ENCODE measurements at regions not wholly inside any gene's neighbourhood (a gene's known extent, or its start where the extent isn't known, plus 50 kb on each side); places are given as distances from the start of the nearest gene placed in this dataset.

GRCh38 chr5:133665571-133665970 lies 53.2 kb upstream of the FSTL4 start:
- no peaks in the 10 kb centered on the region for H3K36me3 ChIP-seq (ENCODE audit: control insufficient read depth, insufficient read depth, low read length)
- no peaks in the 10 kb centered on the region for H3K9me3 ChIP-seq (ENCODE audit: control insufficient read depth, insufficient read depth, low read depth, low read length)
- no peaks in the 10 kb centered on the region for H3K79me2 ChIP-seq (ENCODE audit: control insufficient read depth, insufficient read depth, low read length)
- TF ChIP-seq EZH2 (IDR thresholded peaks at IDR 0.05; ENCODE audit: low read length, missing control alignments) (no peak), CTCF (conservative IDR thresholded peaks at IDR 0.05 in 1 of 2, IDR thresholded peaks at IDR 0.05 in 1 of 2; ENCODE audit: low read depth in 1 of 2, low read length in 2 of 2) (no peak)
- H3K4me3 ChIP-seq (replicated peaks in 1 of 4; ENCODE audit: control extremely low read depth in 1 of 4, insufficient read depth in 1 of 4, low read depth in 3 of 4, low read length in 4 of 4), result no peak overlapping the region
- no peak overlapping the region for H3K4me2 ChIP-seq (ENCODE audit: extremely low read depth, insufficient read depth, low read length)
- H3K27me3 ChIP-seq (ENCODE audit: control insufficient read depth, insufficient read depth, low read length), result no peaks in the 10 kb centered on the region
- no peak overlapping the region for H3K27ac ChIP-seq (ENCODE audit: insufficient read depth, low read length)
- H3K4me1 ChIP-seq (ENCODE audit: control insufficient read depth, extremely low read depth, insufficient read depth, low read length), result no peaks in the 10 kb centered on the region
- H2AFZ ChIP-seq (ENCODE audit: low read length), result no peak overlapping the region
- DNase-seq (ENCODE audit: low read depth in 2 of 2), result no peak
- no peaks in the 10 kb centered on the region for H4K20me1 ChIP-seq (ENCODE audit: control insufficient read depth, extremely low read depth, insufficient read depth, low read length)
- H3K9ac ChIP-seq (ENCODE audit: insufficient read depth, low read length), result no peak overlapping the region

GRCh38 chr5:133664422-133664821 lies 52.1 kb upstream of the FSTL4 start:
- no peaks in the 10 kb centered on the region for H3K27me3 ChIP-seq (ENCODE audit: control insufficient read depth, insufficient read depth, low read length)
- no peak overlapping the region for H2AFZ ChIP-seq (ENCODE audit: low read length)
- H3K36me3 ChIP-seq (ENCODE audit: control insufficient read depth, insufficient read depth, low read length), result no peaks in the 10 kb centered on the region
- H3K4me3 ChIP-seq (replicated peaks in 1 of 4; ENCODE audit: control extremely low read depth in 1 of 4, insufficient read depth in 1 of 4, low read depth in 3 of 4, low read length in 4 of 4), result no peak overlapping the region
- peak in 1 of 2 donors; percentile 60 for DNase-seq (ENCODE audit: low read depth in 2 of 2)
- H3K4me2 ChIP-seq (ENCODE audit: extremely low read depth, insufficient read depth, low read length), result no peak overlapping the region
- H4K20me1 ChIP-seq (ENCODE audit: control insufficient read depth, extremely low read depth, insufficient read depth, low read length), result no peaks in the 10 kb centered on the region
- no peak overlapping the region for H3K27ac ChIP-seq (ENCODE audit: insufficient read depth, low read length)
- H3K9ac ChIP-seq (ENCODE audit: insufficient read depth, low read length), result no peak overlapping the region
- H3K9me3 ChIP-seq (ENCODE audit: control insufficient read depth, insufficient read depth, low read depth, low read length), result no peaks in the 10 kb centered on the region
- no peak for TF ChIP-seq CTCF (conservative IDR thresholded peaks at IDR 0.05 in 1 of 2, IDR thresholded peaks at IDR 0.05 in 1 of 2; ENCODE audit: low read depth in 1 of 2, low read length in 2 of 2)
- TF ChIP-seq EZH2 (IDR thresholded peaks at IDR 0.05; ENCODE audit: low read length, missing control alignments), result no peak
- no peaks in the 10 kb centered on the region for H3K4me1 ChIP-seq (ENCODE audit: control insufficient read depth, extremely low read depth, insufficient read depth, low read length)
- no peaks in the 10 kb centered on the region for H3K79me2 ChIP-seq (ENCODE audit: control insufficient read depth, insufficient read depth, low read length)

- H4K20me1 ChIP-seq (ENCODE audit: control insufficient read depth, extremely low read depth, insufficient read depth, low read length), result no peaks in the 10 kb centered on the region
- no peaks in the 10 kb centered on the region for H3K9me3 ChIP-seq (ENCODE audit: control insufficient read depth, insufficient read depth, low read depth, low read length)
- H3K27me3 ChIP-seq (ENCODE audit: control insufficient read depth, insufficient read depth, low read length), result no peaks in the 10 kb centered on the region
- no peak overlapping the region for H2AFZ ChIP-seq (ENCODE audit: low read length)
- H3K36me3 ChIP-seq (ENCODE audit: control insufficient read depth, insufficient read depth, low read length), result no peaks in the 10 kb centered on the region
- no peak overlapping the region for H3K4me2 ChIP-seq (ENCODE audit: extremely low read depth, insufficient read depth, low read length)
- DNase-seq (ENCODE audit: low read depth in 2 of 2), result no peak
- H3K9ac ChIP-seq (ENCODE audit: insufficient read depth, low read length), result no peak overlapping the region
- TF ChIP-seq CTCF (conservative IDR thresholded peaks at IDR 0.05 in 1 of 2, IDR thresholded peaks at IDR 0.05 in 1 of 2; ENCODE audit: low read depth in 1 of 2, low read length in 2 of 2), result no peak
- H3K4me1 ChIP-seq (ENCODE audit: control insufficient read depth, extremely low read depth, insufficient read depth, low read length), result no peaks in the 10 kb centered on the region
- H3K27ac ChIP-seq (ENCODE audit: insufficient read depth, low read length), result no peak overlapping the region
- H3K79me2 ChIP-seq (ENCODE audit: control insufficient read depth, insufficient read depth, low read length), result no peaks in the 10 kb centered on the region
- no peak overlapping the region for H3K4me3 ChIP-seq (replicated peaks in 1 of 4; ENCODE audit: control extremely low read depth in 1 of 4, insufficient read depth in 1 of 4, low read depth in 3 of 4, low read length in 4 of 4)
Observed at GRCh38 chr5:133663397-133664054, 51.2 kb upstream of the FSTL4 start.

Data from fibroblast of lung (primary cell).